ENCODE measurements at regions not wholly inside any gene's neighbourhood (a gene's known extent, or its start where the extent isn't known, plus 50 kb on each side); places are given as distances from the start of the nearest gene placed in this dataset.

DNA sequence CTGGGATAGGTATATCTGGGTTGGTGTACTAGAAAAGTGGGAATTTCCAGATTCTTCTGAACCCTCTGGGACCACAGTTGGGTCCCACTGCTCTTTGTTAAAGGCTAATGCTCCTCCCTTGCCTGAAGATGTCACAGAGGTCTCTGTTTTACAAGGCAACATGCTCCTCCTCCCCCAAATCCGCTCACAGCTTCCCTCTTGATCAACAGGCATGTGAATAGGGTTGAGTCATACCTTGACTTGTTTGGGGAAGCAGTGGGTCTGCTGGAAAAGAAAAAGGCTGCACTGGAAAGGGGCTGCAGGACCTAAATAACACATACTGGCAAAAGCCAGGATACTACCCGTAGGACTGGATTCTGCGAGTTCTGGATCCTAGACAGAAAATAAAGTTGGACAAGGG is 165.4 kb upstream of the TMEM260 start:
- TF ChIP-seq, protein P1, sequence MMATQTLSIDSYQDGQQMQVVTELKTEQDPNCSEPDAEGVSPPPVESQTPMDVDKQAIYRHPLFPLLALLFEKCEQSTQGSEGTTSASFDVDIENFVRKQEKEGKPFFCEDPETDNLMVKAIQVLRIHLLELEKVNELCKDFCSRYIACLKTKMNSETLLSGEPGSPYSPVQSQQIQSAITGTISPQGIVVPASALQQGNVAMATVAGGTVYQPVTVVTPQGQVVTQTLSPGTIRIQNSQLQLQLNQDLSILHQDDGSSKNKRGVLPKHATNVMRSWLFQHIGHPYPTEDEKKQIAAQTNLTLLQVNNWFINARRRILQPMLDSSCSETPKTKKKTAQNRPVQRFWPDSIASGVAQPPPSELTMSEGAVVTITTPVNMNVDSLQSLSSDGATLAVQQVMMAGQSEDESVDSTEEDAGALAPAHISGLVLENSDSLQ (IDR thresholded peaks at IDR 0.05), result no peak
- no peak for TF ChIP-seq BHLHE40 (IDR thresholded peaks at IDR 0.05; ENCODE audit: borderline replicate concordance)
- TF ChIP-seq CTBP1 (IDR thresholded peaks at IDR 0.05; ENCODE audit: borderline replicate concordance), result no peak
- no peak for TF ChIP-seq ZNF384 (IDR thresholded peaks at IDR 0.05)
- no peak for TF ChIP-seq SP1 (IDR thresholded peaks at IDR 0.05)
- no peak for TF ChIP-seq ARNT (IDR thresholded peaks at IDR 0.05)
- TF ChIP-seq L3MBTL2 (conservative IDR thresholded peaks at IDR 0.05), result no peak
